Neutrophil (primary cell): ENCODE measurements at regions not wholly inside any gene's neighbourhood (a gene's known extent, or its start where the extent isn't known, plus 50 kb on each side); places are given as distances from the start of the nearest gene placed in this dataset.

Experiments
- H3K27ac ChIP-seq: fragments of 200-600 bp; sonication (generic); 2 replicates; pipeline ENCODE4 v1.5.1; 2016; ENCODE audit warnings: mild to moderate bottlenecking, moderate library complexity
- H3K27me3 ChIP-seq: fragments of 200-600 bp; sonication (generic); 2 replicates; pipeline ENCODE4 v1.6.0; 2016; ENCODE audit warnings: mild to moderate bottlenecking
- H3K36me3 ChIP-seq: fragments of 200-600 bp; sonication (generic); 2 replicates; pipeline ENCODE4 v1.5.1; 2017
- H3K4me1 ChIP-seq, 2 experiments: fragments of 200-600 bp in 1 of 2; sonication (generic) in 1 of 2; 1 replicate in 1 of 2; 2 replicates in 1 of 2; pipeline versions ENCODE4 v1.5.1 to v1.6.1; 2013 to 2016; ENCODE audit warnings: low read depth in 1 of 2, low read length in 1 of 2, mild to moderate bottlenecking in 1 of 2, moderate library complexity in 1 of 2; ENCODE audit not compliant: control insufficient read depth in 1 of 2, insufficient read depth in 1 of 2
- H3K4me3 ChIP-seq, 2 experiments: fragments of 200-600 bp in 1 of 2; sonication (generic) in 1 of 2; 1 replicate in 1 of 2; 2 replicates in 1 of 2; pipeline ENCODE4 v1.5.1; 2013 to 2016; ENCODE audit warnings: low read depth in 1 of 2, low read length in 1 of 2, mild to moderate bottlenecking in 1 of 2, moderate library complexity in 1 of 2
- H3K9me3 ChIP-seq: fragments of 200-600 bp; sonication (generic); 2 replicates; pipeline ENCODE4 v1.5.1; 2016
- CTCF ChIP-seq: fragments of 200-600 bp; sonication (generic); IDR thresholded peaks from 2 replicates; pipeline ENCODE4 v1.5.1; 2016; ENCODE audit warnings: antibody characterized with exemption

- Histone ChIP-seq H3K36me3 (no peaks in the 10 kb centered on the region), H3K4me3 (no peak overlapping the region), H3K27ac (no peak overlapping the region), H3K27me3 (peaks cover 18% of the 10 kb centered on the region), H3K4me1 (no peaks in the 10 kb centered on the region), H3K9me3 (no peaks in the 10 kb centered on the region)
- no peak for TF ChIP-seq CTCF
Measured at GRCh38 chr3:126261037-126261436, 80.7 kb upstream of the ALDH1L1 start.

GRCh38 chr3:126259411-126260391 is 79.3 kb upstream of the ALDH1L1 start:
- Histone ChIP-seq H3K9me3 (no peaks in the 10 kb centered on the region), H3K4me3 (no peak overlapping the region), H3K4me1 (no peaks in the 10 kb centered on the region), H3K36me3 (no peaks in the 10 kb centered on the region), H3K27me3 (peaks cover 10% of the 10 kb centered on the region), H3K27ac (no peak overlapping the region)
- no peak for TF ChIP-seq CTCF

- H3K4me3 ChIP-seq, result no peak overlapping the region
- H3K9me3 ChIP-seq, result no peaks in the 10 kb centered on the region
- H3K36me3 ChIP-seq, result no peaks in the 10 kb centered on the region
- TF ChIP-seq CTCF, result no peak
- H3K4me1 ChIP-seq, result no peaks in the 10 kb centered on the region
- peaks cover 15% of the 10 kb centered on the region for H3K27me3 ChIP-seq
- H3K27ac ChIP-seq, result no peak overlapping the region
Measured at GRCh38 chr3:126258670-126259069, 78.3 kb upstream of the ALDH1L1 start.

GRCh38 chr3:126257984-126258383 is 77.6 kb upstream of the ALDH1L1 start:
- H3K27ac ChIP-seq, result no peak overlapping the region
- H3K27me3 ChIP-seq, result peaks cover 21% of the 10 kb centered on the region
- no peaks in the 10 kb centered on the region for H3K36me3 ChIP-seq
- no peaks in the 10 kb centered on the region for H3K9me3 ChIP-seq
- no peak for TF ChIP-seq CTCF
- H3K4me1 ChIP-seq, result no peaks in the 10 kb centered on the region
- no peak overlapping the region for H3K4me3 ChIP-seq

GRCh38 chr3:126257174-126257573 is 76.8 kb upstream of the ALDH1L1 start:
- H3K9me3 ChIP-seq, result no peaks in the 10 kb centered on the region
- no peaks in the 10 kb centered on the region for H3K36me3 ChIP-seq
- H3K27me3 ChIP-seq, result peaks cover 21% of the 10 kb centered on the region

More at GRCh38 chr3:126257174-126257573, 76.8 kb upstream of the ALDH1L1 start:
- no peak overlapping the region for H3K4me3 ChIP-seq
- no peaks in the 10 kb centered on the region for H3K4me1 ChIP-seq
- H3K27ac ChIP-seq, result no peak overlapping the region
- TF ChIP-seq CTCF, result no peak
